SK-N-SH treated with all-trans-retinoic acid at 6 μM for 48 hours (cell line): ENCODE measurements at regions not wholly inside any gene's neighbourhood (a gene's known extent, or its start where the extent isn't known, plus 50 kb on each side); places are given as distances from the start of the nearest gene placed in this dataset.

ENCODE experiments used
- ATAC-seq: fragments of 200-7000 bp; cut with Tn5 transposase; 3 replicates; pipeline ENCODE4 v1.9.1; 2020; ENCODE audit warnings: mild to moderate bottlenecking, moderate library complexity
- ARNTL ChIP-seq: fragments of 450-650 bp; formaldehyde crosslinking; IDR thresholded peaks from 2 replicates; pipeline ENCODE4 v1.5.0; 2020; ENCODE audit warnings: low read depth, mild to moderate bottlenecking, moderate library complexity, borderline replicate concordance
- BACH2 ChIP-seq: fragments of 250-450 bp; sonication (Bioruptor Pico); IDR thresholded peaks from 2 replicates; pipeline ENCODE4 v1.9.0; 2021; ENCODE audit warnings: mild to moderate bottlenecking, borderline replicate concordance
- CSDC2 ChIP-seq: fragments of 250-450 bp; sonication (Bioruptor Pico); IDR thresholded peaks from 2 replicates; pipeline ENCODE4 v1.5.0; 2020; ENCODE audit warnings: mild to moderate bottlenecking, moderate library complexity
- CSRNP3 ChIP-seq: fragments of 250-450 bp; sonication (Bioruptor Pico); IDR thresholded peaks from 2 replicates; pipeline ENCODE4 v1.5.1; 2021; ENCODE audit warnings: mild to moderate bottlenecking, moderate library complexity
- ESRRG ChIP-seq: fragments of 250-450 bp; sonication (Bioruptor Pico); IDR thresholded peaks from 2 replicates; pipeline ENCODE4 v1.6.1; 2021; ENCODE audit warnings: mild to moderate bottlenecking
- GLIS3 ChIP-seq: fragments of 250-450 bp; sonication (Bioruptor Pico); IDR thresholded peaks from 2 replicates; pipeline ENCODE4 v1.5.0; 2020; ENCODE audit warnings: mild to moderate bottlenecking, moderate library complexity
- ISL1 ChIP-seq: fragments of 250-450 bp; sonication (Bioruptor Pico); IDR thresholded peaks from 2 replicates; pipeline ENCODE4 v2.1.2; 2022; ENCODE audit warnings: mild to moderate bottlenecking, moderate library complexity
- OSR1 ChIP-seq: fragments of 250-450 bp; sonication (Bioruptor Pico); IDR thresholded peaks from 2 replicates; pipeline ENCODE4 v1.8.0; 2022; ENCODE audit warnings: moderate library complexity, mild to moderate bottlenecking, inconsistent platforms
- PATZ1 ChIP-seq: fragments of 250-450 bp; sonication (Bioruptor Pico); IDR thresholded peaks from 2 replicates; pipeline ENCODE4 v1.8.0; 2020; ENCODE audit warnings: mild to moderate bottlenecking, moderate library complexity, borderline replicate concordance
- PPARA ChIP-seq: fragments of 250-450 bp; sonication (Bioruptor Pico); IDR thresholded peaks from 2 replicates; pipeline ENCODE4 v1.5.0; 2020; ENCODE audit warnings: mild to moderate bottlenecking, borderline replicate concordance
- RARB ChIP-seq: fragments of 250-450 bp; sonication (Bioruptor Pico); IDR thresholded peaks from 2 replicates; pipeline ENCODE4 v1.8.0; 2021; ENCODE audit warnings: mild to moderate bottlenecking, moderate library complexity
- TCF4 ChIP-seq: fragments of 250-450 bp; sonication (Bioruptor Pico); IDR thresholded peaks from 2 replicates; pipeline ENCODE4 v1.8.0; 2021; ENCODE audit warnings: mild to moderate bottlenecking, moderate library complexity, borderline replicate concordance
- TOX ChIP-seq: fragments of 250-450 bp; sonication (Bioruptor Pico); IDR thresholded peaks from 2 replicates; pipeline ENCODE4 v1.8.0; 2021; ENCODE audit warnings: mild to moderate bottlenecking, moderate library complexity, borderline replicate concordance
- TSHZ2 ChIP-seq: fragments of 250-450 bp; sonication (Bioruptor Pico); IDR thresholded peaks from 2 replicates; pipeline ENCODE4 v1.5.0; 2020; ENCODE audit warnings: mild to moderate bottlenecking, moderate library complexity
- ZC3H10 ChIP-seq: fragments of 250-450 bp; sonication (Bioruptor Pico); IDR thresholded peaks from 2 replicates; pipeline ENCODE4 v1.5.1; 2021; ENCODE audit warnings: mild to moderate bottlenecking, moderate library complexity
- ZFP3 ChIP-seq: fragments of 250-450 bp; sonication (Bioruptor Pico); IDR thresholded peaks from 2 replicates; pipeline ENCODE4 v1.5.0; 2020; ENCODE audit warnings: mild to moderate bottlenecking, moderate library complexity
- ZFP30 ChIP-seq: fragments of 450-650 bp; formaldehyde crosslinking; IDR thresholded peaks from 2 replicates; pipeline ENCODE4 v1.5.0; 2022; ENCODE audit warnings: mild to moderate bottlenecking, moderate library complexity
- ZNF565 ChIP-seq: fragments of 450-650 bp; formaldehyde crosslinking; conservative IDR thresholded peaks from 2 replicates; pipeline ENCODE4 v1.5.0; 2020; ENCODE audit warnings: low read depth, mild to moderate bottlenecking, moderate library complexity
- ZNF70 ChIP-seq: fragments of 450-650 bp; formaldehyde crosslinking; IDR thresholded peaks from 2 replicates; pipeline ENCODE4 v1.5.0; 2020; ENCODE audit warnings: mild to moderate bottlenecking, moderate library complexity

- no peak for ATAC-seq
- TF ChIP-seq GLIS3 (no peak), OSR1 (CRISPR knock-in tag) (no peak), PATZ1 (CRISPR knock-in tag) (no peak), ARNTL (CRISPR knock-in tag) (no peak), BACH2 (CRISPR knock-in tag) (no peak), ZFP3 (CRISPR knock-in tag) (no peak), TOX (no peak), ISL1 (no peak), CSRNP3 (CRISPR knock-in tag) (no peak), ESRRG (CRISPR knock-in tag) (no peak), ZNF565 (CRISPR knock-in tag) (no peak)
Observed at GRCh38 chr21:25343774-25344545, 263.3 kb downstream of the MRPL39 start.

GRCh38 chr21:25342816-25343215 is 264.5 kb downstream of the MRPL39 start:
- TF ChIP-seq ZFP30 (no peak), PATZ1 (CRISPR knock-in tag) (no peak), CSRNP3 (CRISPR knock-in tag) (no peak)
- ATAC-seq, result peak; percentile 61; the same call in 2 of the 3 replicates

GRCh38 chr21:25341981-25342380 is 265.3 kb downstream of the MRPL39 start:
- TF ChIP-seq PPARA (CRISPR knock-in tag) (no peak), TOX (no peak), ZFP30 (no peak), ISL1 (no peak), GLIS3 (no peak), ZNF70 (no peak), CSDC2 (CRISPR knock-in tag) (no peak), TSHZ2 (no peak), ZC3H10 (CRISPR knock-in tag) (no peak), TCF4 (no peak), ZFP3 (CRISPR knock-in tag) (no peak), PATZ1 (CRISPR knock-in tag) (no peak), ARNTL (CRISPR knock-in tag) (no peak), ZNF565 (CRISPR knock-in tag) (no peak), RARB (CRISPR knock-in tag) (no peak)
- ATAC-seq, result no peak
